IPS-18a (cell line): ENCODE measurements at regions not wholly inside any gene's neighbourhood (a gene's known extent, or its start where the extent isn't known, plus 50 kb on each side); places are given as distances from the start of the nearest gene placed in this dataset.
"Not testable (repeated sequence)": the region's sequence is repeated elsewhere in the genome, so short reads cannot be mapped to it uniquely, and the experiment has no call there.

ENCODE experiments used
- H3K27ac ChIP-seq: one replicate; pipeline ENCODE4 v1.5.1; 2013; ENCODE audit warnings: low read length
- H3K27me3 ChIP-seq: one replicate; pipeline ENCODE4 v1.6.1; 2013; ENCODE audit warnings: mild to moderate bottlenecking, low read length; ENCODE audit not compliant: control insufficient read depth, insufficient read depth
- H3K36me3 ChIP-seq: one replicate; pipeline ENCODE4 v1.6.1; 2013; ENCODE audit warnings: low read depth, low read length; ENCODE audit not compliant: control insufficient read depth
- H3K4me1 ChIP-seq: one replicate; pipeline ENCODE4 v1.6.1; 2013; ENCODE audit warnings: low read depth, low read length; ENCODE audit not compliant: control insufficient read depth
- H3K4me3 ChIP-seq: one replicate; pipeline ENCODE4 v1.5.1; 2013; ENCODE audit warnings: low read length
- H3K9ac ChIP-seq: one replicate; pipeline ENCODE4 v1.6.1; 2013; ENCODE audit warnings: mild to moderate bottlenecking, low read length, moderate library complexity
- H3K9me3 ChIP-seq: one replicate; pipeline ENCODE4 v1.6.1; 2013; ENCODE audit warnings: low read depth, low read length; ENCODE audit not compliant: control insufficient read depth

- Histone ChIP-seq H3K36me3 (no peaks in the 10 kb centered on the region), H3K4me1 (no peaks in the 10 kb centered on the region), H3K27me3 (no peaks in the 10 kb centered on the region), H3K4me3 (no peak overlapping the region), H3K9ac (no peak overlapping the region), H3K27ac (no peak overlapping the region), H3K9me3 (no peaks in the 10 kb centered on the region)
Observed at GRCh38 chr11:87589082-87589481, 551.3 kb downstream of the TMEM135 start.

DNA sequence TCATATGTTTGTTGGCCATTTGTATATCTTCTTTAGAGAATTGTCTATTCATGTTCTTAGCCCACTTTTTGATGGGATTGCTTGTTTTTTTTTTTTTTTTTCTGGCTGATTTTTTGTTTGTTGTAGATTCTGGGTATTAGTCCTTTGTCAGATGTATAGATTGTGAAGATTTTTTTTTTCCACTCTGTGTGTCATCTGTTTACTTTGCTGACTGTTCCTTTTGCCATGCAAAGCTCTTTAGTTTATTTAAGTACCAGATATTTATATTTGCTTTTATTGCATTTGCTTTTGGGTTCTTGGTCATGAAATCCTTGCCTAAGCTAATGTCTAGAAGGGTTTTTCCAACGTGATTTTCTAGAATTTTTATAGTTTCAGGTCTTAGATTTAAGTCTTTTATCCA is 547.9 kb downstream of the TMEM135 start:
- H3K9me3 ChIP-seq, H3K36me3 ChIP-seq, H3K9ac ChIP-seq, H3K27ac ChIP-seq, H3K4me1 ChIP-seq, H3K27me3 ChIP-seq, H3K4me3 ChIP-seq: not testable (repeated sequence)

DNA sequence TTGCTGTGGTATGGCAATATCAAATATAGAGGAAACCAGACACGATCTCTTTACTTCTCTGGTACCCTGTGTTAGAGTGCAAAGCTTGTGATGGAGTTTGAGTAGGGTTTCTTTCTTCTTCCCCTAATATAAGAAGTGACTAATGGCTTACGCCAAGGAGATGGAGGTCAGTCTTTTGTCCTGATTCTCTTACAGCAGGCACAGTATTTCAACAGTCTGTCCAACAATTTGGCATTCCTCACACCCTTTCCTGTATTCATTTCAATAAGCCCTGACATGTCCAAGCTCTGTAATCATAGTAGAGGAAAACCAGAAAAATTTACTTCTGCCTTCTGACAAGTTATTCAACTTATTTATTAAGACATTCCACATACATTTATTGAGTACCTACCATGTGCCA is 546.2 kb downstream of the TMEM135 start:
- Histone ChIP-seq H3K9me3 (no peaks in the 10 kb centered on the region), H3K27ac (no peak overlapping the region), H3K36me3 (no peaks in the 10 kb centered on the region), H3K27me3 (no peaks in the 10 kb centered on the region), H3K4me3 (no peak overlapping the region), H3K9ac (no peak overlapping the region), H3K4me1 (no peaks in the 10 kb centered on the region)

- Histone ChIP-seq H3K4me3 (no peak overlapping the region), H3K27ac (no peak overlapping the region)
Observed at GRCh38 chr11:87575088-87575487, 537.4 kb downstream of the TMEM135 start.

DNA sequence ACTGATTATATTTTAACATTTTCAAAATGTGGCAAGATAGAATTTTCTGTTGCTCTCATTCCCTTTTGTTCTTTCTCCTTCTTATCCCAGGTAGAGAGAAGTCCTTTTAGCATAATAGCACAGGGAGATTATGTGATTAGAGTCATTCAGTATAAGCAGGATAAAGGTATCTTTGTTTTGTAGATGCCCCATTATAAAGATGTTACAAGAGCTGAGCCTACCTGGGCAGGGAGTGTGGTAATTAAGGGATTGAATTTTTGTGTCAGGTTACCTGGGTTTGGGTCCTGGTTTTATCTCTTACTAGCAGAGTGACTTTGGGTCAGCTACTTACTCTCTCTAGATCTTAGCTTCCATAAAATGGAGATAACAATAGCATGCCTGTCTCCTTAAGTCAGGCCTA is 536.5 kb downstream of the TMEM135 start:
- H3K36me3 ChIP-seq, result no peaks in the 10 kb centered on the region
- H3K4me1 ChIP-seq, result peaks cover 14% of the 10 kb centered on the region
- H3K27me3 ChIP-seq, result no peaks in the 10 kb centered on the region
- H3K9ac ChIP-seq, result no peak overlapping the region
- no peaks in the 10 kb centered on the region for H3K9me3 ChIP-seq
- no peak overlapping the region for H3K27ac ChIP-seq
- H3K4me3 ChIP-seq, result peak overlapping the region; percentile 8

More at GRCh38 chr11:87575088-87575487, 537.4 kb downstream of the TMEM135 start:
- Histone ChIP-seq H3K27me3 (no peaks in the 10 kb centered on the region), H3K36me3 (no peaks in the 10 kb centered on the region), H3K9ac (no peak overlapping the region), H3K9me3 (no peaks in the 10 kb centered on the region), H3K4me1 (peaks cover 14% of the 10 kb centered on the region)

DNA sequence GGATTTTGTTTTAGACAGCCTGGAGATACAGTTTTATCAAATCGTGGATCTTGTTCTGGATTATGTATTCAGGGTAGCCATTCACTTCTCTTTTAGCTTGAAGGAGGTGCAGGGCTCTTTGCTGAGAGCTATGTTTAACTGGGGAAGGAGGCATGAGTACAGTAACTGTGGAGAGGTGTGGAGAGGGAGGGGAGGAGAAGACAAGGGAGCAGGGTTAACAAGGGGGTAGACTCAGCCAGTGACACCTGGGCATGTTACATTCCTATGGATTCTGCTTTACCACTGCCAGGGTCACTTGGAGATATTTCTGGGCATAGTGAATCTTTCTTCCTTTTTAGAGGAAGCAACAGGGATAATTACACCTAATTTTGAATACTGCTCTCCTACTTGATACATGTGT is 536.0 kb downstream of the TMEM135 start:
- Histone ChIP-seq H3K9ac (no peak overlapping the region), H3K4me1 (peaks cover 14% of the 10 kb centered on the region), H3K27ac (no peak overlapping the region), H3K36me3 (no peaks in the 10 kb centered on the region), H3K27me3 (no peaks in the 10 kb centered on the region), H3K4me3 (peak overlapping the region; percentile 8), H3K9me3 (no peaks in the 10 kb centered on the region)

GRCh38 chr11:87572881-87573280 is 535.1 kb downstream of the TMEM135 start:
- Histone ChIP-seq H3K27me3 (no peaks in the 10 kb centered on the region), H3K36me3 (no peaks in the 10 kb centered on the region), H3K27ac (no peak overlapping the region), H3K4me3 (no peak overlapping the region), H3K9me3 (no peaks in the 10 kb centered on the region), H3K4me1 (peaks cover 14% of the 10 kb centered on the region), H3K9ac (no peak overlapping the region)

DNA sequence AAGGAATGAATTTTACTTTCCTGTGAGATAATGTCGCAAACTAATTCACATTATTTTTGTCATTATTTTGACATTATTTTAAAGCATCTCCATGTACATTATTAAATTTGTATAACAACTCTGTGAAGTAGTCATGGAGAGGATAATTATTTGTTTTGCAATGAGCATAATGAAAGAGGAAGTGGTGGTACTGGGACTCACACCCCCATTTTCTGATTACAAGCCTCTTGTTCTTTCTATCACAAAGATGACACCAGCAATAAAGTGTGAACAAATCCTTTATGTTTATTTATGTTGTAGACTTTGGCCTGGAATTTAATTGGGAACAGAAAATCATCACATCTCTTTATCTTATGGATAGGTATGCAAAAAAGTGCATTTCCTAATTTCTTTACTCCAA is 522.6 kb downstream of the TMEM135 start:
- Histone ChIP-seq H3K9me3 (no peaks in the 10 kb centered on the region), H3K36me3 (no peaks in the 10 kb centered on the region), H3K9ac (no peak overlapping the region), H3K27ac (no peak overlapping the region), H3K4me1 (no peaks in the 10 kb centered on the region), H3K27me3 (no peaks in the 10 kb centered on the region), H3K4me3 (no peak overlapping the region)

- H3K4me3 ChIP-seq, H3K27ac ChIP-seq: not testable (repeated sequence)
Observed at GRCh38 chr11:87559852-87560251, 522.1 kb downstream of the TMEM135 start.

DNA sequence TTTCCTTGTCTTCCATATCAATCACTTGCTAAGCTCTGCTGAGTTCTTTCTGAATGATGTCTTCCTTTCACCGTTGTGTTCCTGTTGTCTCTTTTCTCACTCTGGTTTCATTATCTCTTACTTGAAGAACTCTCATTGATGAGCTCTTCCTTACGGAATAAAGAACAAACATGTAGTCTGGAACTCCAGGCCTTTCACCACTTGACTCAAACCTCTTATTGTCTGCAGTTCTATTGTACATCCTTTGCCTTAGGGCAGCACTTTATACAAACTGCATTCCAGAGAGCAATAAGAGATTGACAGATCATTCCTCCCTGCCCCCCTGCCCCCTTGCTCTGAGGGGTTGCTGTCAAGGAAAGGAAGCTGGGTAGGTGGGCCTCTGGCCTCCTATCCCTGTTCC is 517.4 kb downstream of the TMEM135 start:
- Histone ChIP-seq H3K36me3 (no peaks in the 10 kb centered on the region), H3K4me3 (no peak overlapping the region), H3K4me1 (no peaks in the 10 kb centered on the region), H3K27ac (no peak overlapping the region), H3K9me3 (no peaks in the 10 kb centered on the region), H3K9ac (no peak overlapping the region), H3K27me3 (no peaks in the 10 kb centered on the region)

More at GRCh38 chr11:87559852-87560251, 522.1 kb downstream of the TMEM135 start:
- H3K9ac ChIP-seq, H3K27me3 ChIP-seq, H3K36me3 ChIP-seq, H3K4me1 ChIP-seq, H3K9me3 ChIP-seq: not testable (repeated sequence)

DNA sequence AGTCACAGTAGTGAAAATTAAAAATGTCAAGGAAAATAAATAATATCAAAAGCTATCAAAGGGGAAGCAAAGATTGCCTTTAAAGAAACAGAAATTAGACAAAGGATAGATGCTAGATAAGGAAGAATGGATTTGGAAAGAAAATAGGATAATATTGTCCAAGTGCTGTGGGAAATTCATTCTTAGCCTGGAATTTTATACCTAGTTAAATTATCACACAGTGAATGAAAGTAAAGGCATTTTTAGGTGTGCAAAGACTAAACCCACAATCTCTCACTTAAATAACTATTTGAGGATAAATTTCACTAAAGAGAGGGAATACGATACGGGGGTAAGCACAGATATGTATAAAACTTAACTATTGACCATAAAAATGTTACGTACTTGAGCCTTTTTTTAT is 511.1 kb downstream of the TMEM135 start:
- Histone ChIP-seq H3K9me3 (peaks cover 2% of the 10 kb centered on the region), H3K27ac (no peak overlapping the region), H3K27me3 (no peaks in the 10 kb centered on the region), H3K9ac (no peak overlapping the region), H3K36me3 (no peaks in the 10 kb centered on the region), H3K4me3 (no peak overlapping the region), H3K4me1 (no peaks in the 10 kb centered on the region)

- H3K36me3 ChIP-seq, result no peaks in the 10 kb centered on the region
- H3K4me3 ChIP-seq, result no peak overlapping the region
- no peaks in the 10 kb centered on the region for H3K4me1 ChIP-seq
- no peak overlapping the region for H3K9ac ChIP-seq
- H3K27me3 ChIP-seq, result no peaks in the 10 kb centered on the region
- no peak overlapping the region for H3K27ac ChIP-seq
- H3K9me3 ChIP-seq, result peaks cover 15% of the 10 kb centered on the region
Observed at GRCh38 chr11:87545858-87546257, 508.1 kb downstream of the TMEM135 start.
